Muscle of leg (tissue), 3 donors: ENCODE measurements at regions not wholly inside any gene's neighbourhood (a gene's known extent, or its start where the extent isn't known, plus 50 kb on each side); places are given as distances from the start of the nearest gene placed in this dataset.

Experiments
- DNase-seq: peaks from one replicate; pipeline ENCODE4 v3.0.0; 2013
- H3K27ac ChIP-seq: one replicate; pipeline ENCODE4 v1.5.1; 2013; ENCODE audit warnings: mild to moderate bottlenecking, low read length, control low read depth
- H3K27me3 ChIP-seq: one replicate; pipeline ENCODE4 v1.6.1; 2013; ENCODE audit warnings: low read length; ENCODE audit not compliant: control insufficient read depth, insufficient read depth
- H3K36me3 ChIP-seq: one replicate; pipeline ENCODE4 v1.6.1; 2013; ENCODE audit warnings: low read length; ENCODE audit not compliant: control insufficient read depth, insufficient read depth
- H3K4me1 ChIP-seq: one replicate; pipeline ENCODE4 v1.6.1; 2013; ENCODE audit warnings: low read length; ENCODE audit not compliant: control insufficient read depth, insufficient read depth
- H3K4me3 ChIP-seq: one replicate; pipeline ENCODE4 v1.5.1; 2013; ENCODE audit warnings: low read length, control low read depth
- H3K9me3 ChIP-seq: replicated peaks from 2 replicates; pipeline ENCODE4 v1.6.1; 2013; ENCODE audit warnings: low read depth, low read length; ENCODE audit not compliant: control insufficient read depth
- WGBS: methylation state at CpG from one replicate; pipeline ENCODE4 v1.1.5; 2013; ENCODE audit warnings: missing lambda C conversion rate; ENCODE audit not compliant: insufficient coverage; 5-methylcytosine and 5-hydroxymethylcytosine counted together

- WGBS: no CpG with 5 or more reads among the region's 1 CpG
- Histone ChIP-seq H3K27me3 (peaks cover 3% of the 10 kb centered on the region), H3K4me1 (no peaks in the 10 kb centered on the region), H3K27ac (no peak overlapping the region), H3K4me3 (no peak overlapping the region), H3K36me3 (no peaks in the 10 kb centered on the region), H3K9me3 (peaks cover 2% of the 10 kb centered on the region)
- no peak for DNase-seq
Observed at GRCh38 chr12:115898670-115899069, 378.8 kb downstream of the MED13L start.

DNA sequence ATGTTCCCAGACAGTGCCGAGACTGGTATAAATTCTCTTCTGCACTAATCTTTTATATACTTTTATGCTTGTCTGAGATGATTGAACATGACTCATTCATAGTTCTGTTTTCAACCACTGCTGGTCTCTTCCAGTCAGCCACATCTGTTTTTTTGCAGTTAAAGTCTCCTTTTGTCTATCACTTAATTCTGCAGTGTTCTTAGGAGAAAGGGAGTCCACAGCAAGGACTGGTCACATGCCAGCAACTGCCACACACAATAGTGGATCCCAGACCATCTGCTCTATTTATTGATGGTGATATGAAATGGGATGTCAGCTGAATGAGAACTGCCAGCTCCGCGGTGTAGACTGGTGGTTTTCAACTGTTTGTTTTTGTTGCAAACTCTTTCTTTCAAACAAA, 379.8 kb downstream of the MED13L start:
- no peaks in the 10 kb centered on the region for H3K36me3 ChIP-seq
- no peak overlapping the region for H3K4me3 ChIP-seq
- no peak for DNase-seq
- WGBS: no CpG with 5 or more reads among the region's 3 CpGs
- no peaks in the 10 kb centered on the region for H3K4me1 ChIP-seq
- no peaks in the 10 kb centered on the region for H3K9me3 ChIP-seq
- peaks cover 3% of the 10 kb centered on the region for H3K27me3 ChIP-seq
- H3K27ac ChIP-seq: no peak overlapping the region

DNA sequence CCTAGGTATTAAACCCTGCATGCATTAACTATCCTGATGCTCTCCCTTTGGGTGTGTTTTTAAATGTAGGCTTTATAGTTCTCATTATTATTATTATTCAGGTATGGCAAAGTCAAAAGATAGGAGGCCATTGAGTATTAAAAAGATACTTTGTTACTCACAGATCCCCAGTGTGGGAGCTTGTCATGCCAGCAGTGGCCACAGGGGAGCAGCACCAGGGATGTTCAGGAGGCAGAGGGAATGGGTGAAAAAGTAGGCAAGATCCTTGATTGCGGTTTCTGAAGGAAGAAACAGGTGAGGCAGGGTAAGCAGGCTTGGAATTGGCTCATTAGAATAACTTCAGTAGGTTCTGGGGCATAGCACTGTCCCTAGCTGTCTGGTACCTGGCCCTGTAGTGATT, 382.2 kb downstream of the MED13L start:
- WGBS: 93% methylated on average over 1 of the region's 1 CpG

DNA sequence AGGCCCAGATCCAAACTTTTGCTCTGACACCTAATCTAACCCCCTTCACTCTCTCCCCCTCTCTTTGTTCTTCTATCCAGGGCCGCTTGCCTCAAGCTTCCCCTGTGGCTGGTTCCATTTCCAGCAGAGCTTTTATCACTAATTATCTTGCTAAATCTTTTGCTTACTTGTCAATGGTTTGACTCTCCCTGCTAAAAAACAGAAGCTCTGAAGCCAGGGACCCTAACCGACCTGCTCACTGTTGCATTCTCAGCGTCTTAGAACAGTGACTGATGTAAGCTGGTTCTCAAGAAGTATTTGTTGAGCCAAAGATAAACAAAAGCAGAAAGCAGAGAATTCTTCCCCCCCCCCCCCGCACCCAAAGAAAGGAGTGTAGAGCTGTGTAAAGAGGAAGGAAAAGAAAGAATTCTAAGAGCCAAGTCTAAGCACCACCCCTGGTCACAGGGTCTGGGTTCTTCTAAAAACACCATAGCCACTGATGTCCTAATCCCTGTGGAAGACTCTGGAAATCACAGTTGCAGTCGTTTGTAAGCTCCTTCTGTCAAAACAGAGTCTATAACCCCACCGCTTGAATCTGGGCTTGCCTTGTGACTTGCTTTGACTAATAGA, 385.8 kb downstream of the MED13L start:
- Histone ChIP-seq H3K4me1 (no peaks in the 10 kb centered on the region), H3K36me3 (no peaks in the 10 kb centered on the region), H3K4me3 (no peak overlapping the region), H3K27ac (no peak overlapping the region), H3K27me3 (peaks cover 3% of the 10 kb centered on the region), H3K9me3 (no peaks in the 10 kb centered on the region)
- DNase-seq: no peak
- WGBS: 29% methylated on average over 1 of the region's 6 CpGs

More for the DNA sequence above, 382.2 kb downstream of the MED13L start:
- no peaks in the 10 kb centered on the region for H3K9me3 ChIP-seq
- H3K4me1 ChIP-seq: no peaks in the 10 kb centered on the region
- H3K36me3 ChIP-seq: no peaks in the 10 kb centered on the region
- no peak overlapping the region for H3K27ac ChIP-seq
- DNase-seq: no peak
- peaks cover 3% of the 10 kb centered on the region for H3K27me3 ChIP-seq
- H3K4me3 ChIP-seq: no peak overlapping the region

GRCh38 chr12:115886666-115887065, 390.8 kb downstream of the MED13L start:
- 95% methylated on average over 4 of the region's 4 CpGs for WGBS

GRCh38 chr12:115885040-115885690, 392.3 kb downstream of the MED13L start:
- H3K36me3 ChIP-seq: no peaks in the 10 kb centered on the region
- no peak overlapping the region for H3K4me3 ChIP-seq
- no peaks in the 10 kb centered on the region for H3K4me1 ChIP-seq
- 61% methylated on average over 6 of the region's 12 CpGs for WGBS
- no peaks in the 10 kb centered on the region for H3K9me3 ChIP-seq
- peaks cover 10% of the 10 kb centered on the region for H3K27me3 ChIP-seq
- DNase-seq: no peak
- H3K27ac ChIP-seq: no peak overlapping the region

More at GRCh38 chr12:115886666-115887065, 390.8 kb downstream of the MED13L start:
- Histone ChIP-seq H3K9me3 (no peaks in the 10 kb centered on the region), H3K4me1 (no peaks in the 10 kb centered on the region), H3K27me3 (peaks cover 7% of the 10 kb centered on the region), H3K4me3 (no peak overlapping the region), H3K27ac (no peak overlapping the region), H3K36me3 (no peaks in the 10 kb centered on the region)
- DNase-seq: no peak

DNA sequence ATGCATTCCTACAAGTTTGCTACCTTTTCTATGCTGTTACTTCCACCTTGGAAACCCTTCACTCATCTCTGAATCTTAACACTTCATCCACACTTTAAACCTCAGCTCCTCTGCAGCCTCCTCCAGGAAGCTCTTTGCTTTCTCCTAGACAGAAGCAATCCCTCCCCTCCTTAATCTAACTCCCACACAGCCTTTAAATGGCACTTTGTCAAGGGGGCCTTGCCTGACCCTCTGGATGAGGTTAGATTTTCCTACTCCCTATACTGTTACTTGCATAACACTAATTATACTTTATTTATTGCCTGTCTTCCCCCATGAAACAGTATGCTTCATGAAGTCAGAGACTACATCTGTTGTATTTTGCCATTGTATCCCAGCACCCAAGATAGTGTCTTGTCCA, 394.6 kb downstream of the MED13L start:
- H3K36me3 ChIP-seq: no peaks in the 10 kb centered on the region
- H3K27ac ChIP-seq: no peak overlapping the region
- peaks cover 10% of the 10 kb centered on the region for H3K27me3 ChIP-seq
- no peaks in the 10 kb centered on the region for H3K9me3 ChIP-seq
- DNase-seq: no peak
- H3K4me3 ChIP-seq: no peak overlapping the region
- H3K4me1 ChIP-seq: no peaks in the 10 kb centered on the region

GRCh38 chr12:115880238-115880637, 397.3 kb downstream of the MED13L start:
- Histone ChIP-seq H3K4me3 (no peak overlapping the region), H3K27ac (no peak overlapping the region), H3K27me3 (peaks cover 6% of the 10 kb centered on the region), H3K9me3 (no peaks in the 10 kb centered on the region), H3K36me3 (no peaks in the 10 kb centered on the region), H3K4me1 (no peaks in the 10 kb centered on the region)
- DNase-seq: no peak
- 85% methylated on average over 3 of the region's 3 CpGs for WGBS

DNA sequence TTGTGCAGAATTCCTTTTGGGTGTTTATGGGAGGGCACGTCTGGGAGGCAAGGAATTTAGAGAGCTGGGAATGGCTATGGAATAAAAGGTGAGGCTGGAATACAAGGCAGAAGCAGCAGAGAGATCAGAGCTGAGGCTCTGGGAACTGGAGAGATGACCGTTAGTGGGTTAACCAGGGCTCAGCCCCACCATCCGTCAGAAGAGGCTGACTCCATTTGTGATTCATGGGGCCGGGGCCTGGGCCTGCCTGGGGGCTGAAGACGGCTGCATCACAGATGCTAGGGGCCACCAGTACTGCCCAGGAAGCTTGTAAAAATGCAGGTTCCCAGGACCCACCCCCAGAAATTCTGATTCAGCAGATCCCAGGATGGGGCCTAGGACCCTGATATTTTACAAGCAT, 398.1 kb downstream of the MED13L start:
- Histone ChIP-seq H3K9me3 (no peaks in the 10 kb centered on the region), H3K4me1 (no peaks in the 10 kb centered on the region), H3K36me3 (no peaks in the 10 kb centered on the region), H3K27me3 (peaks cover 3% of the 10 kb centered on the region), H3K27ac (no peak overlapping the region), H3K4me3 (no peak overlapping the region)
- no peak for DNase-seq
- 20% methylated on average over 5 of the region's 5 CpGs for WGBS

DNA sequence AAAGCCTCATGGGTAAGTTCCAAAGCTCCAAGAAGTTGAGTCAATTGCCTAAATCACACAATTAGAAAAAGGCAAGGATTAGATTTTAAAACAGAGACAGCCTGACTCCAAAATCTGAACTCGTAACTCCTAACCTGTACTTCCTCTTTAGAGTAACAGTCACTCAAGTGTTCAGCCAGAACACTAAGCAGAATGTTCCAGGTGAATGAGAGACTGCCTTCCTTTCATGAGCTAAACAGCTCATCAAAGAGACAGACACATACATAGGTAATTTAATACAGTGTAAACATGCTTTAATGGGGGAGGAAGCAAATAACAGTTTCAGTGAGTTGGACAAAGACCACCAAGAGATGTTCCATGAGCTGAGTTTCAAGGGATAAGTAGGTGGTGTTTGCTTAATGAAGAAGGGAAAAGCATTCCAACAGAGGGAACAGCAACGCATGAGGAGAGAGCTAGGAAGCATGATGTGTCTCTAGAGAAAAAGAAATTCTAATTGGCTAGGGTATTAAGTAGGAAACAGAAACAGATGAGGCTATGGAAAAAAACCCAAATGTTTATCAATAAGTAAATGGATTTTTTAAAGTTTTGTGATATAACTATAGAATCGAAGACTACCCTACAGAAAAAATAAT, 403.9 kb downstream of the MED13L start:
- 84% methylated on average over 2 of the region's 3 CpGs for WGBS
- Histone ChIP-seq H3K9me3 (no peaks in the 10 kb centered on the region), H3K4me1 (peaks cover 8% of the 10 kb centered on the region), H3K4me3 (no peak overlapping the region), H3K27me3 (peaks cover 5% of the 10 kb centered on the region), H3K27ac (no peak overlapping the region), H3K36me3 (no peaks in the 10 kb centered on the region)
- DNase-seq: no peak
